ENCODE measurements at regions not wholly inside any gene's neighbourhood (a gene's known extent, or its start where the extent isn't known, plus 50 kb on each side); places are given as distances from the start of the nearest gene placed in this dataset.
A peak's percentile ranks its signal among the peaks of the same experiment; 100 is the strongest.

DNA sequence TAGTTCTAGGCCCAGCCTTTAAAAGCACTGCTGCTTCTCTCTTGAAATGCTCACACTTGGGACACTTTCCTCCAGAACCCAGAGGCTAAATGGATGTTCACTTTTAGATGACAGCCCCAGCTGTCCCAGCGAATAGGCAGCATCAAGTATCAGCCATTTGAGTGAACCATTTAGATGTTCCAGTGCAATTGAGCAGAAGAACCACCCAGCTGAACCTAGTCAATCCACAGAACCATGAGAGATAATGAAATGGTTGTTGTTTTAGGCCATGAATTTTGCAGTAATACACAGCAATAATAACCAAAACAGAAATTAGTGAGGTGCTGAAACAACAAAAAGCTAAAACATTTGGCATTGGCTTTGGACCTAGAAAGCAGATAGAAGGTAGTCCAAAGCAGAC, 273.9 kb downstream of the ETV1 start:
- H3K36me3 Mint-ChIP-seq (ENCODE audit: low read depth) = peaks cover 4% of the 10 kb centered on the region; the same call in 1 of the 3 replicates
- H3K27me3 ChIP-seq (ENCODE audit: insufficient read depth) = no peaks in the 10 kb centered on the region
- no peaks in the 10 kb centered on the region; the same call in 1 of the 3 replicates for H3K4me1 Mint-ChIP-seq
- H3K9me3 Mint-ChIP-seq = 0 out of 3 replicates have a peak, but pooled peaks cover 6% of the 10 kb centered on the region
- H3K4me3 Mint-ChIP-seq = no peak overlapping the region
- H3K27me3 Mint-ChIP-seq (ENCODE audit: insufficient read depth, low read depth, poor library complexity) = no peaks in the 10 kb centered on the region
- H3K9me2 ChIP-seq (ENCODE audit: insufficient read depth) = no peaks in the 10 kb centered on the region; the same call in 1 of the 2 replicates
- H3K27ac Mint-ChIP-seq = no peak overlapping the region
- H3K4me1 ChIP-seq (ENCODE audit: insufficient read depth) = no peaks in the 10 kb centered on the region
- H3K4me2 ChIP-seq = no peak overlapping the region
- peak; percentile 89 for TF ChIP-seq ZNF331 (CRISPR knock-in tag; IDR thresholded peaks at IDR 0.05; ENCODE audit: low read depth)
- TF ChIP-seq NANOG (IDR thresholded peaks at IDR 0.05; ENCODE audit: borderline replicate concordance) = no peak
- no peaks in the 10 kb centered on the region for H4K20me1 ChIP-seq (replicated peaks; ENCODE audit: insufficient read depth)
- no peaks in the 10 kb centered on the region for H3K36me3 ChIP-seq (ENCODE audit: insufficient read depth)
- no peak overlapping the region for H3K4me3 ChIP-seq
- H3K79me2 ChIP-seq (replicated peaks; ENCODE audit: insufficient read depth) = peaks cover 8% of the 10 kb centered on the region; the same call in 1 of the 2 replicates
- H3F3A ChIP-seq (replicated peaks; ENCODE audit: low read depth) = no peaks in the 10 kb centered on the region
- ATAC-seq = no peak
- DNase-seq (ENCODE audit: low spot score) = no peak
- H3K27ac ChIP-seq (ENCODE audit: low read depth) = no peak overlapping the region
- no peak overlapping the region for H2AFZ ChIP-seq

DNA sequence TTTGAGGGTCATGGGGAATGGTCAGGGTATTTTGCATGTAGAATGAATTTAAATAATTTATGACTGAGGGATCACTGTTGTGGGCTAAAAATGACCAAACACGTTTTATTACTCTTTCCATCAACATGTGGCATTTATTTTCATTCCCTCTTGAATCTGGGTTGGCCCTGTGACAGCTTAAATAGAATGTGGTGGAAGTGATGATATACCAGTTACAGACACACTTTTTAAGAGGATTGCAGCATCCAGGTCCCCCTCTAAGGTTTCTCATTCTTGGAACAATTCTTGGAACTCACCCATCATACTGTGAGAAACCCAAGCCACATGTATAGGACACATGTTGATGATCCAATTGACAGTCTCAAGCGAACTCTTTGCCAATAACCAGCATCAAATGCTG, 272.4 kb downstream of the ETV1 start:
- Mint-ChIP-seq H3K36me3 (ENCODE audit: low read depth) (peaks cover 4% of the 10 kb centered on the region; the same call in 1 of the 3 replicates), H3K4me1 (no peaks in the 10 kb centered on the region; the same call in 1 of the 3 replicates), H3K27ac (no peak overlapping the region), H3K27me3 (ENCODE audit: insufficient read depth, low read depth, poor library complexity) (no peaks in the 10 kb centered on the region), H3K4me3 (no peak overlapping the region), H3K9me3 (peaks cover 6% of the 10 kb centered on the region; the same call in 1 of the 3 replicates)
- no peak for DNase-seq (ENCODE audit: low spot score)
- Histone ChIP-seq H3F3A (replicated peaks; ENCODE audit: low read depth) (no peaks in the 10 kb centered on the region), H3K4me3 (no peak overlapping the region), H3K27ac (ENCODE audit: low read depth) (no peak overlapping the region), H3K27me3 (ENCODE audit: insufficient read depth) (no peaks in the 10 kb centered on the region), H3K4me2 (no peak overlapping the region), H3K79me2 (replicated peaks; ENCODE audit: insufficient read depth) (no peaks in the 10 kb centered on the region), H4K20me1 (replicated peaks; ENCODE audit: insufficient read depth) (no peaks in the 10 kb centered on the region), H3K36me3 (ENCODE audit: insufficient read depth) (no peaks in the 10 kb centered on the region), H2AFZ (no peak overlapping the region), H3K9me2 (ENCODE audit: insufficient read depth) (no peaks in the 10 kb centered on the region; the same call in 1 of the 2 replicates), H3K4me1 (ENCODE audit: insufficient read depth) (no peaks in the 10 kb centered on the region)
- no peak for ATAC-seq
- TF ChIP-seq, protein P1, sequence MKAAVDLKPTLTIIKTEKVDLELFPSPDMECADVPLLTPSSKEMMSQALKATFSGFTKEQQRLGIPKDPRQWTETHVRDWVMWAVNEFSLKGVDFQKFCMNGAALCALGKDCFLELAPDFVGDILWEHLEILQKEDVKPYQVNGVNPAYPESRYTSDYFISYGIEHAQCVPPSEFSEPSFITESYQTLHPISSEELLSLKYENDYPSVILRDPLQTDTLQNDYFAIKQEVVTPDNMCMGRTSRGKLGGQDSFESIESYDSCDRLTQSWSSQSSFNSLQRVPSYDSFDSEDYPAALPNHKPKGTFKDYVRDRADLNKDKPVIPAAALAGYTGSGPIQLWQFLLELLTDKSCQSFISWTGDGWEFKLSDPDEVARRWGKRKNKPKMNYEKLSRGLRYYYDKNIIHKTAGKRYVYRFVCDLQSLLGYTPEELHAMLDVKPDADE (IDR thresholded peaks at IDR 0.05) = no peak
- TF ChIP-seq POLR2AphosphoS5 (IDR thresholded peaks at IDR 0.05; ENCODE audit: low read depth) (no peak), ZNF331 (CRISPR knock-in tag; IDR thresholded peaks at IDR 0.05; ENCODE audit: low read depth) (no peak), STAT1 (IDR thresholded peaks at IDR 0.05; ENCODE audit: unreplicated experiment) (no peak), EZH2 (IDR thresholded peaks at IDR 0.05; ENCODE audit: low read depth, unreplicated experiment) (no peak), CREB1 (CRISPR knock-in tag; IDR thresholded peaks at IDR 0.05; ENCODE audit: low read depth) (no peak), ZNF114 (CRISPR knock-in tag; IDR thresholded peaks at IDR 0.05) (no peak), JUNB (IDR thresholded peaks at IDR 0.05; ENCODE audit: unreplicated experiment) (no peak), EZH2phosphoT487 (IDR thresholded peaks at IDR 0.05; ENCODE audit: unreplicated experiment) (no peak), NANOG (IDR thresholded peaks at IDR 0.05; ENCODE audit: borderline replicate concordance) (no peak)
- TF ChIP-seq, protein P2, sequence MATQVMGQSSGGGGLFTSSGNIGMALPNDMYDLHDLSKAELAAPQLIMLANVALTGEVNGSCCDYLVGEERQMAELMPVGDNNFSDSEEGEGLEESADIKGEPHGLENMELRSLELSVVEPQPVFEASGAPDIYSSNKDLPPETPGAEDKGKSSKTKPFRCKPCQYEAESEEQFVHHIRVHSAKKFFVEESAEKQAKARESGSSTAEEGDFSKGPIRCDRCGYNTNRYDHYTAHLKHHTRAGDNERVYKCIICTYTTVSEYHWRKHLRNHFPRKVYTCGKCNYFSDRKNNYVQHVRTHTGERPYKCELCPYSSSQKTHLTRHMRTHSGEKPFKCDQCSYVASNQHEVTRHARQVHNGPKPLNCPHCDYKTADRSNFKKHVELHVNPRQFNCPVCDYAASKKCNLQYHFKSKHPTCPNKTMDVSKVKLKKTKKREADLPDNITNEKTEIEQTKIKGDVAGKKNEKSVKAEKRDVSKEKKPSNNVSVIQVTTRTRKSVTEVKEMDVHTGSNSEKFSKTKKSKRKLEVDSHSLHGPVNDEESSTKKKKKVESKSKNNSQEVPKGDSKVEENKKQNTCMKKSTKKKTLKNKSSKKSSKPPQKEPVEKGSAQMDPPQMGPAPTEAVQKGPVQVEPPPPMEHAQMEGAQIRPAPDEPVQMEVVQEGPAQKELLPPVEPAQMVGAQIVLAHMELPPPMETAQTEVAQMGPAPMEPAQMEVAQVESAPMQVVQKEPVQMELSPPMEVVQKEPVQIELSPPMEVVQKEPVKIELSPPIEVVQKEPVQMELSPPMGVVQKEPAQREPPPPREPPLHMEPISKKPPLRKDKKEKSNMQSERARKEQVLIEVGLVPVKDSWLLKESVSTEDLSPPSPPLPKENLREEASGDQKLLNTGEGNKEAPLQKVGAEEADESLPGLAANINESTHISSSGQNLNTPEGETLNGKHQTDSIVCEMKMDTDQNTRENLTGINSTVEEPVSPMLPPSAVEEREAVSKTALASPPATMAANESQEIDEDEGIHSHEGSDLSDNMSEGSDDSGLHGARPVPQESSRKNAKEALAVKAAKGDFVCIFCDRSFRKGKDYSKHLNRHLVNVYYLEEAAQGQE (IDR thresholded peaks at IDR 0.05; ENCODE audit: unreplicated experiment) = no peak
- TF ChIP-seq, protein P3, sequence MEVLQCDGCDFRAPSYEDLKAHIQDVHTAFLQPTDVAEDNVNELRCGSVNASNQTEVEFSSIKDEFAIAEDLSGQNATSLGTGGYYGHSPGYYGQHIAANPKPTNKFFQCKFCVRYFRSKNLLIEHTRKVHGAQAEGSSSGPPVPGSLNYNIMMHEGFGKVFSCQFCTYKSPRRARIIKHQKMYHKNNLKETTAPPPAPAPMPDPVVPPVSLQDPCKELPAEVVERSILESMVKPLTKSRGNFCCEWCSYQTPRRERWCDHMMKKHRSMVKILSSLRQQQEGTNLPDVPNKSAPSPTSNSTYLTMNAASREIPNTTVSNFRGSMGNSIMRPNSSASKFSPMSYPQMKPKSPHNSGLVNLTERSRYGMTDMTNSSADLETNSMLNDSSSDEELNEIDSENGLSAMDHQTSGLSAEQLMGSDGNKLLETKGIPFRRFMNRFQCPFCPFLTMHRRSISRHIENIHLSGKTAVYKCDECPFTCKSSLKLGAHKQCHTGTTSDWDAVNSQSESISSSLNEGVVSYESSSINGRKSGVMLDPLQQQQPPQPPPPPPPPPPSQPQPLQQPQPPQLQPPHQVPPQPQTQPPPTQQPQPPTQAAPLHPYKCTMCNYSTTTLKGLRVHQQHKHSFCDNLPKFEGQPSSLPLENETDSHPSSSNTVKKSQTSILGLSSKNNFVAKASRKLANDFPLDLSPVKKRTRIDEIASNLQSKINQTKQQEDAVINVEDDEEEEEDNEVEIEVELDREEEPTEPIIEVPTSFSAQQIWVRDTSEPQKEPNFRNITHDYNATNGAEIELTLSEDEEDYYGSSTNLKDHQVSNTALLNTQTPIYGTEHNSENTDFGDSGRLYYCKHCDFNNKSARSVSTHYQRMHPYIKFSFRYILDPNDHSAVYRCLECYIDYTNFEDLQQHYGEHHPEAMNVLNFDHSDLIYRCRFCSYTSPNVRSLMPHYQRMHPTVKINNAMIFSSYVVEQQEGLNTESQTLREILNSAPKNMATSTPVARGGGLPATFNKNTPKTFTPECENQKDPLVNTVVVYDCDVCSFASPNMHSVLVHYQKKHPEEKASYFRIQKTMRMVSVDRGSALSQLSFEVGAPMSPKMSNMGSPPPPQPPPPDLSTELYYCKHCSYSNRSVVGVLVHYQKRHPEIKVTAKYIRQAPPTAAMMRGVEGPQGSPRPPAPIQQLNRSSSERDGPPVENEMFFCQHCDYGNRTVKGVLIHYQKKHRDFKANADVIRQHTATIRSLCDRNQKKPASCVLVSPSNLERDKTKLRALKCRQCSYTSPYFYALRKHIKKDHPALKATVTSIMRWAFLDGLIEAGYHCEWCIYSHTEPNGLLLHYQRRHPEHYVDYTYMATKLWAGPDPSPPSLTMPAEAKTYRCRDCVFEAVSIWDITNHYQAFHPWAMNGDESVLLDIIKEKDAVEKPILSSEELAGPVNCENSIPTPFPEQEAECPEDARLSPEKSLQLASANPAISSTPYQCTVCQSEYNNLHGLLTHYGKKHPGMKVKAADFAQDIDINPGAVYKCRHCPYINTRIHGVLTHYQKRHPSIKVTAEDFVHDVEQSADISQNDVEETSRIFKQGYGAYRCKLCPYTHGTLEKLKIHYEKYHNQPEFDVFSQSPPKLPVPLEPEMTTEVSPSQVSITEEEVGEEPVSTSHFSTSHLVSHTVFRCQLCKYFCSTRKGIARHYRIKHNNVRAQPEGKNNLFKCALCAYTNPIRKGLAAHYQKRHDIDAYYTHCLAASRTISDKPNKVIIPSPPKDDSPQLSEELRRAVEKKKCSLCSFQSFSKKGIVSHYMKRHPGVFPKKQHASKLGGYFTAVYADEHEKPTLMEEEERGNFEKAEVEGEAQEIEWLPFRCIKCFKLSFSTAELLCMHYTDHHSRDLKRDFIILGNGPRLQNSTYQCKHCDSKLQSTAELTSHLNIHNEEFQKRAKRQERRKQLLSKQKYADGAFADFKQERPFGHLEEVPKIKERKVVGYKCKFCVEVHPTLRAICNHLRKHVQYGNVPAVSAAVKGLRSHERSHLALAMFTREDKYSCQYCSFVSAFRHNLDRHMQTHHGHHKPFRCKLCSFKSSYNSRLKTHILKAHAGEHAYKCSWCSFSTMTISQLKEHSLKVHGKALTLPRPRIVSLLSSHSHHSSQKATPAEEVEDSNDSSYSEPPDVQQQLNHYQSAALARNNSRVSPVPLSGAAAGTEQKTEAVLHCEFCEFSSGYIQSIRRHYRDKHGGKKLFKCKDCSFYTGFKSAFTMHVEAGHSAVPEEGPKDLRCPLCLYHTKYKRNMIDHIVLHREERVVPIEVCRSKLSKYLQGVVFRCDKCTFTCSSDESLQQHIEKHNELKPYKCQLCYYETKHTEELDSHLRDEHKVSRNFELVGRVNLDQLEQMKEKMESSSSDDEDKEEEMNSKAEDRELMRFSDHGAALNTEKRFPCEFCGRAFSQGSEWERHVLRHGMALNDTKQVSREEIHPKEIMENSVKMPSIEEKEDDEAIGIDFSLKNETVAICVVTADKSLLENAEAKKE (CRISPR knock-in tag; IDR thresholded peaks at IDR 0.05) = no peak

All from GM23338 (cell line).